ENCODE measurements at regions not wholly inside any gene's neighbourhood (a gene's known extent, or its start where the extent isn't known, plus 50 kb on each side); places are given as distances from the start of the nearest gene placed in this dataset.

- Histone ChIP-seq H3K9me3 (ENCODE audit: control insufficient read depth, low read depth, low read length) (no peaks in the 10 kb centered on the region), H3K27ac (ENCODE audit: control insufficient read depth, insufficient read depth, low read length) (no peak overlapping the region), H3K4me2 (ENCODE audit: control insufficient read depth, extremely low read depth, insufficient read depth, low read depth, low read length) (no peak overlapping the region), H3K79me2 (ENCODE audit: control insufficient read depth, insufficient read depth, low read length) (no peaks in the 10 kb centered on the region), H4K20me1 (ENCODE audit: control insufficient read depth, extremely low read depth, insufficient read depth, low read length) (no peaks in the 10 kb centered on the region), H3K4me1 (ENCODE audit: control insufficient read depth, extremely low read depth, insufficient read depth, low read length) (no peaks in the 10 kb centered on the region), H3K9me1 (ENCODE audit: control insufficient read depth, extremely low read depth, insufficient read depth, low read length) (no peaks in the 10 kb centered on the region), H3K36me3 (ENCODE audit: control insufficient read depth in 2 of 2, extremely low read depth in 1 of 2, insufficient read depth in 2 of 2, low read length in 2 of 2) (no peaks in the 10 kb centered on the region), H2AFZ (ENCODE audit: control insufficient read depth, low read length) (no peak overlapping the region), H3K9ac (ENCODE audit: control insufficient read depth, extremely low read depth, insufficient read depth, low read length) (no peak overlapping the region), H3K27me3 (ENCODE audit: control insufficient read depth, extremely low read depth, insufficient read depth, low read length) (no peaks in the 10 kb centered on the region), H3K4me3 (ENCODE audit: control insufficient read depth in 2 of 3, extremely low read depth in 1 of 3, insufficient read depth in 2 of 3, low read depth in 1 of 3, low read length in 3 of 3) (no peak overlapping the region)
- TF ChIP-seq EZH2 (IDR thresholded peaks at IDR 0.05; ENCODE audit: low read length) (no peak), CTCF (optimal IDR thresholded peaks at IDR 0.05 in 1 of 3, IDR thresholded peaks at IDR 0.05 in 1 of 3, conservative IDR thresholded peaks at IDR 0.05 in 1 of 3; ENCODE audit: extremely low read depth in 1 of 3, insufficient read depth in 2 of 3, low read length in 3 of 3) (no peak)
- DNase-seq (ENCODE audit: low read depth, low spot score) = no peak
- dilution Hi-C loops (cut with MboI; ENCODE audit: extremely low pct_ligation_motif_present, low sequenced_read_pairs) = no loop called here
- no peak for FAIRE-seq
Observed at GRCh38 chr1:164958982-164959768, 397.3 kb downstream of the LMX1A start.

GRCh38 chr1:164953815-164954214 is 394.8 kb downstream of the PBX1 start:
- dilution Hi-C loops (cut with MboI; ENCODE audit: extremely low pct_ligation_motif_present, low sequenced_read_pairs) = no loop called here
- FAIRE-seq (no peak), DNase-seq (ENCODE audit: low read depth, low spot score) (no peak)

More at GRCh38 chr1:164953815-164954214, 394.8 kb downstream of the PBX1 start:
- no peaks in the 10 kb centered on the region for H4K20me1 ChIP-seq (ENCODE audit: control insufficient read depth, extremely low read depth, insufficient read depth, low read length)
- no peaks in the 10 kb centered on the region for H3K4me1 ChIP-seq (ENCODE audit: control insufficient read depth, extremely low read depth, insufficient read depth, low read length)
- no peak overlapping the region for H3K27ac ChIP-seq (ENCODE audit: control insufficient read depth, insufficient read depth, low read length)
- H3K9ac ChIP-seq (ENCODE audit: control insufficient read depth, extremely low read depth, insufficient read depth, low read length) = no peak overlapping the region
- H3K27me3 ChIP-seq (ENCODE audit: control insufficient read depth, extremely low read depth, insufficient read depth, low read length) = no peaks in the 10 kb centered on the region
- H3K9me1 ChIP-seq (ENCODE audit: control insufficient read depth, extremely low read depth, insufficient read depth, low read length) = no peaks in the 10 kb centered on the region
- no peaks in the 10 kb centered on the region for H3K9me3 ChIP-seq (ENCODE audit: control insufficient read depth, low read depth, low read length)
- TF ChIP-seq EZH2 (IDR thresholded peaks at IDR 0.05; ENCODE audit: low read length) (no peak), CTCF (optimal IDR thresholded peaks at IDR 0.05 in 1 of 3, IDR thresholded peaks at IDR 0.05 in 1 of 3, conservative IDR thresholded peaks at IDR 0.05 in 1 of 3; ENCODE audit: extremely low read depth in 1 of 3, insufficient read depth in 2 of 3, low read length in 3 of 3) (no peak)
- H3K36me3 ChIP-seq (ENCODE audit: control insufficient read depth in 2 of 2, extremely low read depth in 1 of 2, insufficient read depth in 2 of 2, low read length in 2 of 2) = no peaks in the 10 kb centered on the region
- no peak overlapping the region for H3K4me3 ChIP-seq (ENCODE audit: control insufficient read depth in 2 of 3, extremely low read depth in 1 of 3, insufficient read depth in 2 of 3, low read depth in 1 of 3, low read length in 3 of 3)
- H2AFZ ChIP-seq (ENCODE audit: control insufficient read depth, low read length) = no peak overlapping the region
- no peak overlapping the region for H3K4me2 ChIP-seq (ENCODE audit: control insufficient read depth, extremely low read depth, insufficient read depth, low read depth, low read length)
- H3K79me2 ChIP-seq (ENCODE audit: control insufficient read depth, insufficient read depth, low read length) = no peaks in the 10 kb centered on the region

All from keratinocyte (primary cell).